ENCODE measurements at regions not wholly inside any gene's neighbourhood (a gene's known extent, or its start where the extent isn't known, plus 50 kb on each side); places are given as distances from the start of the nearest gene placed in this dataset.

DNA sequence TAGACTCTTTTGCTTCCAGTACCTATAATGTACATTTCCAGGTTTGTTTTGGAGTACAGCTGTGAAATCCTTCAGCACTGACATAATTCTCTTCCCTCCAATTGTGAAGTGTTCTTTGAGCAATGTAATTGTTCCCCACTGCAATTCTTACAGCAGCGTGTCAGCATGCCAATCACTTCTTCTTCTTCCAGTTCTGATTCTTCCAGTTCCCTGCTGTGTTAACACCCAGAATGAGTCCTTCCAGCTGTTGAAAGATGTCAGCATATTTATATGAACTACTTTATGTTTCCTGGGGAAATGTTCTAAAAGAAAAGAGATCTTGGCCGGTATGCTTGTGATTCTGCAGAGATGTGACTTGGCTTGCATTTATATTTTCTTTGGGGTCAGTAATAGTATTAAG, 213.9 kb downstream of the UNC5CL start:
- no peak for DNase-seq

DNA sequence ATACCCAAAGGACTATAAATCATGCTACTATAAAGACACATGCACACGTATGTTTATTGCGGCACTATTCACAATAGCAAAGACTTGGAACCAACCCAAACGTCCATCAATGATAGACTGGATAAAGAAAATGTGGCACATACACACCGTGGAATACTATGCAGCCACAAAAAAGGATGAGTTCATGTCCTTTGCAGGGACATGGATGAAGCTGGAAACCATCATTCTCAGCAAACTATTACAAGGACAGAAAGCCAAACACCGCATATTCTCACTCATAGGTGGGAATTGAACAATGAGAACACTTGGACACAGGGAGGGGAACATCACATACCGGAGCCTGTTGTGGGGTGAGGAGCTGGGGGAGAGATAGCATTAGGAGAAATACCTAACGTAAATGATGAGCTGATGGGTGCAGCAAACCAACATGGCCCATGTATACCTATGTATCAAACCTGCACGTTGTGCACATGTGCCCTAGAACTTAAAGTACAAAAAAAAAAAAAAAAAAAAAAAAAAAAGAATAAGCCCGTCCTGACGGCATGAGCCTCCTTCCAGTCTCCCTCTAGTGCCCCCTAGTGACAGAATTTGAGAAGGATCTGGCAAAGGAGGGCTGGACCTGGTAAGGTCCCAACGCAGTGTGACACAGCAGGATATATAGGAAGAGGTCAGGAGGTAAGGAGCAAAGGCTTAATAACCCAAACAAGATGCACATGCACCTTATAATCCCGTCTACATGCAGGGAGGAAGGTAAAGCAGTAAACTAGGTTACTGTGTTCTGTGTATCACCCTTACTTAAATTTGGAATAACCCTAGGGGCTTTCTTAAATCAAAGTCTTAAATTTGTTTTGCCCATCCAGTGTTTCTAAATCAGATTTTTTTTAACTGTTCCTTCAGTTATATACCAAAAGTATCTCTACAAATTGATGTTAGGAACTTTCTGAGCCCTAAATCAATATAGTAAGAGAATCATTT, 214.8 kb downstream of the UNC5CL start:
- DNase-seq = peak; percentile 53

DNA sequence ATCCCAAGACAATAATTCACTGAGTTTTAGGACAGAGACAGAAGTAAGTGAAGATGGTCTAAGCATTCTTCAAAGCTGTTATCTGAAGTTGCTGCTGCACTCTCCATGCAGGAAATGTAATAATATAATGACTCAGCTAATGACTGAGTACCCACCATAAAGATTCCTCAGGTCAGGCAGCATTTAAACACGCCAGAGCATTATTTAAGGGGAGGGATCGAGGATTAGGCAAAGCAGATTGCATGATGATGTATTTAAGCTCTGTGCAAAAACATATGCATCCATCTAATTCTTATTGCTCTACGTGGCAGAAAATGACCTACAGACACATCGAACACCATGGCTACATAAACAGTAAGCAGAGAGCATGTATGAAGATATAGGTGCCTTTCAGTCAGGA, 216.4 kb downstream of the UNC5CL start:
- no peak for DNase-seq

DNA sequence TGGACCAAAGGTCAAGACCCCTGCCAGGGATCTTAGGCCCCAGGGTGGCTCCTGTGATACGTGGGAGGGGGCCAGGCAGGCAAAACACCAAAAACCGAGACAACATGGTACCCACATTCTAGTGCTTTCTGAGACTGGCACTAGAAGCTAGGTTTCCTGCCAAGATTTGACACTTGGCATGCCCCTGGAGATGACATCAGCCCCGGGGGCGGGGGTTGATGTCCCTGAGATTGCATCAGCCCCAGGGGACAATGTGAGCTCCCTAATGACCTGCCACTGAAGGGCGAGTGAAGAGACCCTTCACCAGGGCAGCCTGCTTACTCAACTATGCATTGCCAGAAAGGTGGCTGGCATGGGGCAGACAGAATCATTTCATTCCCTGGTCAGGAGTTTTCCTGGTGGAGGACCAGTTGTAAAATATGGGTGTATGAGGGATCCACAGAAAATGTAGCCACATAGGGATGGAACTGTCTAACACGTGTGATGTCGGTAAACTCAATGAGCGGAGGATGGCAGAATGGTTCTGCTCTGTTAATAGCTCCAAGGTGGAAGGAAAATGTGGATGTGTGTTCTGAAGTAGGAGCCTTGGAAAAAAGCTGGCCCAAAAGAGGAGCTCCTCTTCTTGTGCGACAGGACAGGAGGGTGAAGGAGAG, 219.7 kb downstream of the UNC5CL start:
- no peak for DNase-seq

DNA sequence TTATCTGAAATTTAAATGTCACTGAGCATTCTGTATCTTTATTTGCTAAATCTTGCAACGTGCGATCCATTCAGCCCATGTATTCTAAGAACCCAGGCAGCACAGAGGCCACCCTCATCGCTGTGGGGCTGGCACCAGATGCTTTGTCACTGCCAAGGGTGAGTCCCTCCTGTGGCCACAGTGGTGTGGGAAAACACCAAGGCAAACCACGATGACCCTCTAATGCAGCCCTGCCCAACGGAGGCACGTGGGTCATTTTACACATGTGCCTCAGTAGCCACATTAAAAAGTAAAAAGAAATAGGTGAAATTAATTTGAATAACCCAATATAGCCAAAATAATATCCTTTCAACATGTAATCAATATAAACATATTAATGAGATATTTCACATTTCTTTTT, 221.7 kb downstream of the UNC5CL start:
- DNase-seq = no peak

DNA sequence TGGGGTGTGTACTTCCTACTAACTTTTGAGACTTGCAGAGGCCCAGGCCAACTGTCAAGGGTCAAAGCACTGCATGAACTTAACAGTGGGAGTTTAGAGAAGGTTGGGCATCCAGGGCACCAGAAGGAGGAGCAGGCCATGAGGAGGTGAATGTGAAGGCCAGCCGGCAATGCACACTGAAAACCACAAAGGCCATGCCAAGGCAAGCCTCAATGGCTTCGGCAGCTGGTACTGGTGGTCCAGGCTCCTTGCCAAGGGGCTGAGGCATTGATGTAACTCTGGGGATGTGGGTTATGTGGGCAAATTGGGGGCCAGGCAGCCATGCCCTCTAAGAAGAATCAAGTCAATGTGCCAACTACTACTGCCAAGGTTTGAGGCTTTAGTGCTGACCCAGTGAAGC, 222.4 kb downstream of the UNC5CL start:
- DNase-seq = no peak

DNA sequence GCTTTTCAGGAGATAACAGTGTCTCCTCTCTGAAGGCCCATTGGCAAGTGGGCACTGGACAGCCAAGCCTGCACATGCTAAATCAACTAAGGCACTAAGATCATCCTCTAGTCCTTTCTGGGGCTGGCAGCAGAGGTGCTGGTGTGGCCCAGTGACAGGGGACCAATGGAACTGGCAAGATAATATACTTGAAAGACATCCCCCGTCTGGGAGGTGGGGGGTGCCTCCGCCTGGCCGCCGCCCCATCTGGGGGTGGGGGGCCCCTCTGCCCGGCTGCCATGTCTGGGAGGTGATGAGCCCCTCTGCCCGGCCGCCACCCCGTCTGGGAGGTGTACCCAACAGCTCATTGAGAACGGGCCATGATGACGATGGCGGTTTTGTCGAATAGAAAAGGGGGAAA, 223.3 kb downstream of the UNC5CL start:
- DNase-seq = no peak

DNA sequence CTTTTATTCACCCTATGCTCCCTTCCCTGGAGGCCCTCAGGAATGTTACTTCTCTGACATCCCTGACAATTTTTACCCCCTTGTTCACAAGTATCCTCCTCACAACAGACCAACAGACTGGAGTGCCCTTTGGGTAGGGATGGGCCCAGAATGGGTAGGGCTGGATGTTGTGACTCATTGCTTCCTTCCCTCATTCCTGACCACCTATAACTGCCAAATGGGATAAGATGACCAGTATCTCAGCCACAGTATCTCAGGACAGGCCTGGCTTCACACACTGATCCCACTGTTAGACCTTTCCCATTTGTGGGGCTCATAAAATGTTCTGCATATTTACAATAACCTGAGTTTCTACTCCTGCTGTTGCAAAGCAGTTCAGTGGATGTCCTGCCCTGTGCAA, 223.0 kb upstream of the LRFN2 start:
- no peak for DNase-seq

DNA sequence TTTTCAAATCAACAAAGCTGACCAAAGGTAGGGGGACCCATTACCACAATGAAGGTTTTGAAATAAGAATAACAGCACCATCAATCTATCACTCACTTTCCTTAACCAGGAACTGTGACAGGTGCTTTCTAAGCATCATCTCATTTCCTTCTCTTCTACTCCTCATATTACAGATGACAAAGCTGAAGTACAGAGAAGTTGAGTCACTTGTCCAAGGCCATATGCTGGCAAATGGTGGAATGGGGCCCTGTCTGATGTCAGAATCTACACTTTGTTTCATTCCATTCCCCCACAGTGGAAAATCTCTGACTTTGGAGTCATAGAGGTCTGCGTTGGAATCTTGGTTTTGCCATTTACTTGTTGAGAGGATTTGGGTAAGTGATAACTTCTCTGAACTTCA, 222.5 kb upstream of the LRFN2 start:
- no peak for DNase-seq

DNA sequence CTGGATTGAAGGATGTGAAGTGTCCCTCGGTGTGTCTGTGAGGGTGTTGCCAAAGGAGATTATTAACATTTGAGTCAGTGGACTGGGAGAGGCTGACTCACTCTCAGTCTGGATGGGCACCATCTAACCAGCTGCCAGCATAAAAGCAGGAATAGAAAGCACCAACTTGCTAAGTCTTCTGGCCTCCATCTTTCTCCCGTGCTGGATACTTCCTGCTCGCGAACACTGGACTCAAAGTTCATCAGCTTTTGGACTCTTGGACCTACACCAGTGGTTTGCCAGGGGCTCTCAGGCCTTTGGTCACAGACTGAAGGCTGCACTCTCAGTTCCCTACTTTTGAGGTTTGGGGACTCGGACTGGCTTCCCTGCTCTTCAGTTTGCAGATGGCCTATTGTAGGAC, 220.3 kb upstream of the LRFN2 start:
- no peak for DNase-seq

DNA sequence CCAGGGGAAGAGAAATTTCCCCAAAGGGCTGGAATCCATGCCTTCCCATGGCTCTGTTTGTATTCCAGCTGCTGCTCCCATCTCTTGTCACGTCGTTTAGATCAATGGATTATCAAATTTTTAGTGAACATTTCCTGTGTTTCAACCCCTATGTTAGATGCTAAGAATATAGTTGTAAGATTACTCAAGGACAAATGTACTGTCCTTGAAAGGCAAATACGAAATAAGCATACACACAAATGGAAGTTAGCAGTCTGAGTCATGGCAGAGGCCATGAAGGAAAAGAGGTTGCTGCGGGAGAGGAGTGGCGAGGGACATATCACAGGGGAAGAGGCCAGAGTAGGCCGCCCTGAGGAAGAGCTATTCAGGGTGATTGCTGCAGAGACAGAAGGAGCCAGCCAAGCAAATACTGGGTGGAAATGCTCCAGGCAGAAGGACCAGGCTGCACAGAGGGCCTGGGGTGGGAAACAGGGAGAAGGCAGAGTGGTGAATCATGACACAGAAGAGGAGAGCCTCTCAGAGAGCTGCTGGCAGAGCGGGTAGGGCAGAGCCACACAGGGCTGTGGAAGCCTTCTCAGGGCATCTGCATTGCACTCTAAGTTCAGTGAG, 219.2 kb upstream of the LRFN2 start:
- no peak for DNase-seq

DNA sequence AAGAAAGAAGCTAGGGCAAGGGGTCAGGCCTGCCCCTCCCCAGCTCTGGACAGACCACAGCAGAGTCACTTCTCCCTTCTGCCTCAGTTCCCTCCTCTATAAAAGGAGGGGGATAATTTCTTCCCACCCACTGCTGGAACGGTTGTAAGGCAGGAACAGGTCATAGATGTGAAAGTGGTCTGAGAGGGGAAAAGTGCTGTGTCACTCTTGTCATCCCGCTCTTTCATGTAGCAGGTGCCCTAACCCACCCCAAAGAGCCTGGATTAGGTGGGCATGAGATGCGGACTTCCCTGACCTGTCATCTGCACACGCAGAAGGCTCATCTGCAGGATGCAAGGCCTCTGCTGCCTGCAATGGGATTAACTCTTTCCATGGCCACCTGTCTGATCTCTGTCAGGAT, 218.2 kb upstream of the LRFN2 start:
- DNase-seq = no peak

DNA sequence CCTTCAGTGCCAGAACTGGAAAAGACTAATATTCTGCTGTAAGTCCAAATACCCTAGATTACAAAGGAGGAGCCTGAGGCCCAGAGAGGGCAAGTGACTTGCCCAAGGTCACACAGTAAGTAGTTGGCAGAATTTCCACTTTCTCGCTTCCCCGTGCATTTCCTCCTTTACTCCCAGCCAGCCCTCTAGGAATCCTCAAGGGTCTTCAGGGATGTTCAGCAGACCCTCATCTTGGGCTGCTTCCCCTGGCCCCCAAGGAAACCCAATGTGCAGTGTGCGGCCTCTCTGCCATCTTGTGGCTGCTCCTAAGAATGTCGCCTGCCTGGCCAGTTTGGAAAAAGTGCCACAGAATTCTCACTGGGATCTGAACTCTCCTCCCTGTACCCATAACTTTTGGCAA, 217.7 kb upstream of the LRFN2 start:
- no peak for DNase-seq

DNA sequence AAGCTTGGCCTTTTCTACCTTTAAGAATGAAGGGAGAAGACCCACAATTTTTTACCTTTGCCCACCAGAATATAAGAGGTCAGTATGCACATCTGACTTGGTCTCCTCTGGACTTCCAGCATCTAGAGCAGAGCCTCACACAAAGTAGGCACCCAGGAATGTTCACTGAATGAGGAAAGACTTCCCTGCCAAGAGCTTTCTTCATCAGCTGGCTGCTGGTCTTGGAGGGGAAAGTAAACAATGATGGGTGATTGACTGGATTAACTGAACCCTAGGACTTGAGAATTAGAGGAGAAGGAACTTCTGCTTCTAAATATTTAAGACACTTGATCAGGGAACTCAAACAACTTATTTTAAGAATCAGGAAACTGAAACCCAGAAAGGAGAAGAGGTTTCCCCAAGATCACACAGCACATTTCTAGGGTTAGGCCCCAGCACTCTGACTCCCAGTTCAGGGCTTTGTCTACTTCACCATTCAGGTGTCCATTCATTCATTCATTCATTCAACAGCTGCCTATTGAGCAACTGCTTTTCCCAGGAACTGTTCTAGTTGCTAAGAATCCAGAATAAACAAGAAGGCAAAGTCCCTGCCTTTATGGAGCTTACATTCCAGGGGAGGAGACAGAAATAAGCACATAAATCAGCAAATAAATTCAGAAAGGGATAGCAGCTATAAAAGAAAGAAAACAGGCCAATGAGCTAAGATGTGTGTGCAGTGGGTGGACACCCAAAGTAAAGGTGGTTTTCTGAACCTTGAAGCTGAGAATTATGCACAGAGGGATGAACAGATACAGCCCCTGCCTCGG, 216.9 kb upstream of the LRFN2 start:
- no peak for DNase-seq

DNA sequence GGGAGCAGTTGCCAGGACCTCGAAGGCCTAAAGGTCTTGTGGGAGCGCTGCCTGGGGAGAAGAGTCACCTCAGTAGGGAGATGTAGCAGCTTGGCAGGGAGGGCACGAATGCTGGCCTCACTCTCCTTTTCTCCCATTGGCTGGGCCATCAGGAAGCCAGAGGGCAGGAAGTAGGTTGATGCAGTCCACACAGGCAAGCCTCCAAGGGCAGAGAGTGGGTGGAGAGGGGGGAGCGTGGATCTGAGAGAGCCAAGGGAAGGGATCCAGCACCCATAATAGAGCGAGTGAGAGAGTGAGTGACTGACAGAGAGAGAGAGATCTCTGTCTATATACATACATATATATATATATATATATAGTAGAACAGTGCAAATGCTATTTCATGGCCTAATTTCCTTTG, 215.3 kb upstream of the LRFN2 start:
- DNase-seq = no peak

DNA sequence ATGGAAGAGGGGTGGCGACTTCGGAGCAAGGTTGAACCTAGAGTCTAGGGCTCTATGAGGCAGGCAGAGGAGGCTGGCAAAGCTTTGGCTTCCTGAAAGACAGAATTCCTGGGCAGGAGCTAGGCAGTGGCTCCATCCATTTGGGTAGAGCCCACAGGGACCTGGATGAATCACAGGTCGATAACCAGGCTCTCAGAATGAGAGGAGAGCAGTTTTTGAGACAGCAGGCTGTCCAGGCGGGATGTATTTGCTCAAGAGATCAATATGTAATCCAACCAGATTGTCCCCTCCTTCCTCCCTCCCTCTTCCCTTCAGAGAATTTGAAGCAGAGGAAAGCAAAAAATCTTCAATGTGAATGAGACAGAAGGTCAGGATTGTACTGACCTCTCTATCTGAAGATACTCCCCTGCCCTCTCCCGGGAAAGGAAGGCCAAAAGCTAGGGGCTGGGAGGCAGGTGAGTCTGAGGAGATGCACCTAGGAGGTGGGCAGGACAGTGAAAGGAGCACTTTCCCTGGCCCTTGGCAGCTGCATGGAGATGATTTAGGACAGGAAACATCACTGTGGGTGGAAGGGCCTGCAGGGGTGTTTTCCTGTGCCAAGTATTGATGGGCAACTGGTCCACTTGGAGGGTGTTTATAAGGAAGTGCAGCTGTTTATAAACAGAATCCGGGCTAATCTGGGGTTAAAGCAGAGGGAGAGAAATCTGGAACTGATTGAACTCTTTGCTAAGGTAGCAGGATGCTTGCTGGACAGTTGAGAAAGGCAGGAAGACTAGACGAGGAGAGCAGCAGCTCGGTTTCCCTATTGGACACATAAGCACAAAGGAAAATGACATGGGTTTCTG, 212.4 kb upstream of the LRFN2 start:
- no peak for DNase-seq

DNA sequence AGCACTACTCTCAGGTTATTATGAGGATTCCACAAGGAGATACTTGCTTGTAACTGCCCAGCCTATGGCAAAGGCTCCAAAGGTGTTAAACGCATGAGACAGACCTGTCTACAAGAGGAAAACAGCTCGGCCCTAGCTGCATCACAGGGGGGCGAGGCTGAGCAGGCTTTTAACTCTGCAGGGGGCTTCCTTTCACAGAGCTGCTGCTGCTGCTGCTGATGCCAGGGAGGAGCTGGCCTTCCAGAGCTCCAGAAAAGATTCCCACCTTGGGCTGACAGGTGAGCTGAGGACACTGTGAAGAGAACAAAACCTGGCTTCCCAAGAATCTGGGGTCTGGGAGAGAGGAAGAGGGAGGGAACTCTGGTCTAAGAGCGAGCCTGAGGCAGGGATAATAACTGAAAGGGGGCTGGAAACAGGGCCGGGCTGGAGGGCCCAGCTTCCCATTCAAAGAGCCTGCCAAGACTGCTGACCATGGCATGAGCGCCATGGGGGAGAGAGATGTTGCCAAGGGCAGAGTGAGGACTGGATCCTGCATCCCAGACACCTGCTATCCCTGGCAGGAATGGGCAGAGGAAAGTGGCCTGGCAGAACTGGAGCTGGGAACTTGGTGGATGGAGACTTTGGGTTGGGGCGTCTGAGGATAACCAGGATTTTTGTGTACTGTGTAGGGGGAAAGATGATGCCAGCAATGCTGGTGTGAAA, 211.1 kb upstream of the LRFN2 start:
- DNase-seq = no peak

DNA sequence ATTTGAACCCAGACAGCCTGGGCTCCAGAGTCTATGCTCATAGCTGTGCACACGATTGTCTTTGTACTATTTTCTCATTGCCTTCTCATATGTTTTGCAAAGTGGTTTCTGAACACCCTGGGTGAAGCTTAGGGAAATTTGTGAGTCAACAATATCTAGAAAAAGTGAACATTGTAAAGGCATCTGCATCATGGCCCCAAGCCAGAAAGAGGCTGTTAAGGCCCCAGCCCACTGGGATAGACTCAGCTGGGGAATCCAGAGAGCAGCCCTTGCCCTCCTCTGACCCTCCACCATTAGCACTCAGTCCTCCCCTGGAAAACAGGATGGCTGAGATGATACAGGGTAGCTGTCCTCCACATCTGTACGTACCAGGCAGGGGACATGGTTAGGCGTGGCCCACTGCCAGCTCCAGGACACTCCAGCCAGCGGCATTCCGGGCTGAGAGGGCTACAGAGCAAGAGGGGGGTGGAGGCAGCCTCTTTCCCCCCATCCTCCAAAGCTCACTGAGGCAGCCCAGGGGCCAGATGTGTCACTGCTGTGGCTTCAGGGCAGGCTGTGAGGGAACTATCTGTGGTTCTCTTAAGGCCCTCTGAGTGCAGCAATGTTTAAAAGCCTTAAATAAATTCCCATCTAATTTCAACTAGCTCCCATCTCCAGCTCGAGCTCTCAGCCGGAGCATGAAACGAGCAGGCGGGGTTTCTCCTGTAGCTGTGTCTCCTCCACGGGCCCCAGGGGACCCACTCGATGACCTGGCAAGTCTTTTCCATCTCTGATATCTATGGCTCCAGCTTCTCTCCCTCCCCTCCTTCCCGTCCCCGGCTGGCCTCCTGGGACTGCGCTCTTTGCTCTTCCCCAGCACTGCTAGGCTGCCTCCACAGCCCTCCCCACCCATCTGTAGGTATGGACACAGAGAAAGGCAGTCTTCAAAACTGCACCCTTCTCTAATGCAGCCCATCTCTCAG, 209.4 kb upstream of the LRFN2 start:
- no peak for DNase-seq

DNA sequence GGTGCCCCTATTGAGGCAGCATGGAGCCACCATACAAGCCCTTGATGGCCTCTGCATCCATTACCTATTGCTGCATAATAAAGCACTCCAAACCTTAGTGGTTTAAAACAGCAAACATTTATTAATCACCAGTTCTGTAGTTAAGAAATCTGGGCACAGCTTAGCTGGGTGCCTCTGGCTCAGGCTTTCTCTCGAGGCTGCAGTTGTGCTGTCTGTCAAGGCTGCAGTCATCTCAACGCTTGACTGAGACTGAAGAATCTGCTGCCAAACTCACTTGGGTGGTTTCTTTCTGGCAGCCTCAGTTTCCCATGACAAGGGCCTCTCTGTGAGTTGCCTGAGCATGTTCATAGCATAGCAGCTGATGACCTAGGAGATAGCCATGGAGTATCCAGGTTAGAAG, 207.4 kb upstream of the LRFN2 start:
- no peak for DNase-seq

DNA sequence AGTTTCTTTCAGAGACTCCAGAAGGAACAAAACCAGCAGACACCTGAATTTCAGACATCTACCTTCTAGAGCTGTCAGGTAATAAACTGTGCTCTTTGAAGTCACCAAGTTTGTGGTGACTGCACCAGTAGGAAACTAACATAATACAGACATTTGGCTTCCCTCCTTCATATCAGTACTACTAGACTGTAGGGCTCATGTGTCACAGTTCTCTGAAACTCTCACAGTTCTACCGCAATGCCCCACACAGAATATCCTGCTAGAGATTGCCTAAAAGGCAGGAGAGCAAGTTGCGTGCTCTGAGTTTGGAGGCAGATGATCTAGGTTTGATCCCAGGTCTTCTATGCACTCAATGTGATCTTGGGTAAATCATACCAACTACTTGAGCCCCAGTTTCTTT, 205.0 kb upstream of the LRFN2 start:
- DNase-seq = no peak
